ENCODE measurements at regions not wholly inside any gene's neighbourhood (a gene's known extent, or its start where the extent isn't known, plus 50 kb on each side); places are given as distances from the start of the nearest gene placed in this dataset.

DNA sequence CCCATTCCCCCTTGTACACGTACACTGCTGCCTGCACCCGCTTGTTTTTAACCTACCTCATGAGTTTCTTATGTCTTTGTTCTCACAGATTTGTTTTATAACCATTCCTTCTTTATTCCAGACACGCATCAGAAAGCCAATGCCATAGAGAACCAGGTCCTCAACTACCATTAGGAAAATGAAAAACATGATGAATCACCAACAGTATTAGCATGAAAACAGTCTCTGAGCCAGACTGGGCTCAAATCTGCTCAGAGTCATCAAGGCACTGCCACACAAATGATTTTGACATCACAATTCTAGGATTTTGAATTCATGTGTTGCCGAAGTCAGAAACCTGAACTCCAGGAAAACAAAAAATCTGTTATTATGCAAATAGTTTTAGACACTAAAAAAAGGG is 394.1 kb upstream of the GRIA1 start (continued):
- TF ChIP-seq, protein P1, sequence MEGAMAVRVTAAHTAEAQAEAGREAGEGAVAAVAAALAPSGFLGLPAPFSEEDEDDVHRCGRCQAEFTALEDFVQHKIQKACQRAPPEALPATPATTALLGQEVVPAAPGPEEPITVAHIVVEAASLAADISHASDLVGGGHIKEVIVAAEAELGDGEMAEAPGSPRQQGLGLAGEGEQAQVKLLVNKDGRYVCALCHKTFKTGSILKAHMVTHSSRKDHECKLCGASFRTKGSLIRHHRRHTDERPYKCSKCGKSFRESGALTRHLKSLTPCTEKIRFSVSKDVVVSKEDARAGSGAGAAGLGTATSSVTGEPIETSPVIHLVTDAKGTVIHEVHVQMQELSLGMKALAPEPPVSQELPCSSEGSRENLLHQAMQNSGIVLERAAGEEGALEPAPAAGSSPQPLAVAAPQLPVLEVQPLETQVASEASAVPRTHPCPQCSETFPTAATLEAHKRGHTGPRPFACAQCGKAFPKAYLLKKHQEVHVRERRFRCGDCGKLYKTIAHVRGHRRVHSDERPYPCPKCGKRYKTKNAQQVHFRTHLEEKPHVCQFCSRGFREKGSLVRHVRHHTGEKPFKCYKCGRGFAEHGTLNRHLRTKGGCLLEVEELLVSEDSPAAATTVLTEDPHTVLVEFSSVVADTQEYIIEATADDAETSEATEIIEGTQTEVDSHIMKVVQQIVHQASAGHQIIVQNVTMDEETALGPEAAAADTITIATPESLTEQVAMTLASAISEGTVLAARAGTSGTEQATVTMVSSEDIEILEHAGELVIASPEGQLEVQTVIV (IDR thresholded peaks at IDR 0.05; ENCODE audit: borderline replicate concordance, partially characterized antibody): no peak
- TF ChIP-seq TCF12 (IDR thresholded peaks at IDR 0.05; ENCODE audit: low read depth, low read length): no peak

DNA sequence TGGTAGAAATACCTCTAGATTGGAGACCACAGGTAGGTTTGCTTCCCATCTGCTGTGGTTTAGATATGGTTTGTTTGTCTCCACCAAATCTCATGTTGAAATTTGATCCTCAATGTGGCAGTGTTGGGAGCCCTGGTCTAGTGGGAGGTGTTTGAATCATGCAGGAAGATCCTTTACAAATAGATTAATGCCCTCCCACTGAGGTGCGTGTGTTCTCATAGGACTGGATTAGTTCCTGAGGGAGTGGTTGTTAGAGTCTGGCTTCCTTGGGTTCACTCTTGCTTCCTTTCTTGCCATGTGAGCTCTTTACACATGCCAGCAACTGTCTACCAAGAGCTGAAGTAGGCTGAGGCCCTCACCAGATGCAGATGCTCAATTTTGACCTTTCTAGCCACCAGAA is 391.1 kb upstream of the GRIA1 start:
- ChIA-PET CTCF (no interaction called here), SMC1A (ENCODE audit: uncharacterized antibody, unreplicated experiment) (no interaction called here), RAD21 (ENCODE audit: unreplicated experiment) (no interaction called here), POLR2A (no interaction called here)
- no peak overlapping the region for H3K27ac ChIP-seq (ENCODE audit: control insufficient read depth, insufficient read depth)
- no peaks in the 10 kb centered on the region for H3K36me3 ChIP-seq (ENCODE audit: control insufficient read depth in 2 of 2, insufficient read depth in 2 of 2, low read length in 1 of 2)
- BruUV-seq (replicated peaks): no TSS peak
- H3K4me2 ChIP-seq (ENCODE audit: control insufficient read depth, insufficient read depth): no peak overlapping the region
- H4K20me1 ChIP-seq (ENCODE audit: control insufficient read depth, insufficient read depth): no peaks in the 10 kb centered on the region
- H2AFZ ChIP-seq (ENCODE audit: control insufficient read depth, low read depth, low read length): no peak overlapping the region
- H3K9me3 ChIP-seq (replicated peaks; ENCODE audit: control insufficient read depth, insufficient read depth, low read length): no peaks in the 10 kb centered on the region
- H3K9ac ChIP-seq (ENCODE audit: control insufficient read depth, insufficient read depth, low read length): no peak overlapping the region
- H3K4me3 ChIP-seq: no peak overlapping the region
- in situ Hi-C loops (cut with MboI): no loop called here
- H3K27me3 ChIP-seq (replicated peaks in 1 of 2; ENCODE audit: control insufficient read depth in 2 of 2, insufficient read depth in 2 of 2, low read length in 1 of 2): no peaks in the 10 kb centered on the region
- FAIRE-seq (no peak), DNase-seq (ENCODE audit: low read depth, low spot score) (no peak), ATAC-seq (no peak)
- 56% methylated on average over 1 of the region's 1 CpG for WGBS (ENCODE audit: insufficient coverage, insufficient replicate concordance, low lambda C conversion rate, missing lambda C conversion rate)
- no peaks in the 10 kb centered on the region for H3K4me1 ChIP-seq (ENCODE audit: control insufficient read depth, insufficient read depth, low read length)
- intact Hi-C loops (cut with micrococcal nuclease; ENCODE audit: unreplicated experiment): no loop called here
- H3K79me2 ChIP-seq (ENCODE audit: control insufficient read depth, insufficient read depth, low read length): no peaks in the 10 kb centered on the region
- TF ChIP-seq, protein P2, sequence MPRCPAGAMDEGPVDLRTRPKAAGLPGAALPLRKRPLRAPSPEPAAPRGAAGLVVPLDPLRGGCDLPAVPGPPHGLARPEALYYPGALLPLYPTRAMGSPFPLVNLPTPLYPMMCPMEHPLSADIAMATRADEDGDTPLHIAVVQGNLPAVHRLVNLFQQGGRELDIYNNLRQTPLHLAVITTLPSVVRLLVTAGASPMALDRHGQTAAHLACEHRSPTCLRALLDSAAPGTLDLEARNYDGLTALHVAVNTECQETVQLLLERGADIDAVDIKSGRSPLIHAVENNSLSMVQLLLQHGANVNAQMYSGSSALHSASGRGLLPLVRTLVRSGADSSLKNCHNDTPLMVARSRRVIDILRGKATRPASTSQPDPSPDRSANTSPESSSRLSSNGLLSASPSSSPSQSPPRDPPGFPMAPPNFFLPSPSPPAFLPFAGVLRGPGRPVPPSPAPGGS (IDR thresholded peaks at IDR 0.05; ENCODE audit: borderline replicate concordance, insufficient read depth, low read depth, low read length, poor library complexity, severe bottlenecking): no peak
- TF ChIP-seq, protein P3, sequence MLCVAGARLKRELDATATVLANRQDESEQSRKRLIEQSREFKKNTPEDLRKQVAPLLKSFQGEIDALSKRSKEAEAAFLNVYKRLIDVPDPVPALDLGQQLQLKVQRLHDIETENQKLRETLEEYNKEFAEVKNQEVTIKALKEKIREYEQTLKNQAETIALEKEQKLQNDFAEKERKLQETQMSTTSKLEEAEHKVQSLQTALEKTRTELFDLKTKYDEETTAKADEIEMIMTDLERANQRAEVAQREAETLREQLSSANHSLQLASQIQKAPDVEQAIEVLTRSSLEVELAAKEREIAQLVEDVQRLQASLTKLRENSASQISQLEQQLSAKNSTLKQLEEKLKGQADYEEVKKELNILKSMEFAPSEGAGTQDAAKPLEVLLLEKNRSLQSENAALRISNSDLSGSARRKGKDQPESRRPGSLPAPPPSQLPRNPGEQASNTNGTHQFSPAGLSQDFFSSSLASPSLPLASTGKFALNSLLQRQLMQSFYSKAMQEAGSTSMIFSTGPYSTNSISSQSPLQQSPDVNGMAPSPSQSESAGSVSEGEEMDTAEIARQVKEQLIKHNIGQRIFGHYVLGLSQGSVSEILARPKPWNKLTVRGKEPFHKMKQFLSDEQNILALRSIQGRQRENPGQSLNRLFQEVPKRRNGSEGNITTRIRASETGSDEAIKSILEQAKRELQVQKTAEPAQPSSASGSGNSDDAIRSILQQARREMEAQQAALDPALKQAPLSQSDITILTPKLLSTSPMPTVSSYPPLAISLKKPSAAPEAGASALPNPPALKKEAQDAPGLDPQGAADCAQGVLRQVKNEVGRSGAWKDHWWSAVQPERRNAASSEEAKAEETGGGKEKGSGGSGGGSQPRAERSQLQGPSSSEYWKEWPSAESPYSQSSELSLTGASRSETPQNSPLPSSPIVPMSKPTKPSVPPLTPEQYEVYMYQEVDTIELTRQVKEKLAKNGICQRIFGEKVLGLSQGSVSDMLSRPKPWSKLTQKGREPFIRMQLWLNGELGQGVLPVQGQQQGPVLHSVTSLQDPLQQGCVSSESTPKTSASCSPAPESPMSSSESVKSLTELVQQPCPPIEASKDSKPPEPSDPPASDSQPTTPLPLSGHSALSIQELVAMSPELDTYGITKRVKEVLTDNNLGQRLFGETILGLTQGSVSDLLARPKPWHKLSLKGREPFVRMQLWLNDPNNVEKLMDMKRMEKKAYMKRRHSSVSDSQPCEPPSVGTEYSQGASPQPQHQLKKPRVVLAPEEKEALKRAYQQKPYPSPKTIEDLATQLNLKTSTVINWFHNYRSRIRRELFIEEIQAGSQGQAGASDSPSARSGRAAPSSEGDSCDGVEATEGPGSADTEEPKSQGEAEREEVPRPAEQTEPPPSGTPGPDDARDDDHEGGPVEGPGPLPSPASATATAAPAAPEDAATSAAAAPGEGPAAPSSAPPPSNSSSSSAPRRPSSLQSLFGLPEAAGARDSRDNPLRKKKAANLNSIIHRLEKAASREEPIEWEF (IDR thresholded peaks at IDR 0.05; ENCODE audit: insufficient replicate concordance, low read depth, low read length): no peak
- TF ChIP-seq MEF2A (IDR thresholded peaks at IDR 0.05; ENCODE audit: insufficient read depth, low read depth, low read length) (no peak), POLR2AphosphoS5 (IDR thresholded peaks at IDR 0.05; ENCODE audit: low read length) (no peak), NFXL1 (IDR thresholded peaks at IDR 0.05; ENCODE audit: borderline replicate concordance) (no peak), SUZ12 (IDR thresholded peaks at IDR 0.05; ENCODE audit: unreplicated experiment) (no peak), POLR2AphosphoS2 (IDR thresholded peaks at IDR 0.05; ENCODE audit: low read depth, low read length) (no peak)
- TF ChIP-seq, protein P4, sequence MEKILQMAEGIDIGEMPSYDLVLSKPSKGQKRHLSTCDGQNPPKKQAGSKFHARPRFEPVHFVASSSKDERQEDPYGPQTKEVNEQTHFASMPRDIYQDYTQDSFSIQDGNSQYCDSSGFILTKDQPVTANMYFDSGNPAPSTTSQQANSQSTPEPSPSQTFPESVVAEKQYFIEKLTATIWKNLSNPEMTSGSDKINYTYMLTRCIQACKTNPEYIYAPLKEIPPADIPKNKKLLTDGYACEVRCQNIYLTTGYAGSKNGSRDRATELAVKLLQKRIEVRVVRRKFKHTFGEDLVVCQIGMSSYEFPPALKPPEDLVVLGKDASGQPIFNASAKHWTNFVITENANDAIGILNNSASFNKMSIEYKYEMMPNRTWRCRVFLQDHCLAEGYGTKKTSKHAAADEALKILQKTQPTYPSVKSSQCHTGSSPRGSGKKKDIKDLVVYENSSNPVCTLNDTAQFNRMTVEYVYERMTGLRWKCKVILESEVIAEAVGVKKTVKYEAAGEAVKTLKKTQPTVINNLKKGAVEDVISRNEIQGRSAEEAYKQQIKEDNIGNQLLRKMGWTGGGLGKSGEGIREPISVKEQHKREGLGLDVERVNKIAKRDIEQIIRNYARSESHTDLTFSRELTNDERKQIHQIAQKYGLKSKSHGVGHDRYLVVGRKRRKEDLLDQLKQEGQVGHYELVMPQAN (conservative IDR thresholded peaks at IDR 0.05): no peak
